IMR-90 (cell line): ENCODE measurements at regions not wholly inside any gene's neighbourhood (a gene's known extent, or its start where the extent isn't known, plus 50 kb on each side); places are given as distances from the start of the nearest gene placed in this dataset.

Source experiments
- ATAC-seq: fragments of 200-7000 bp; cut with Tn5 transposase; 2 replicates; pipeline ENCODE4 v1.9.1; 2020; ENCODE audit warnings: low read depth, mild to moderate bottlenecking, moderate library complexity
- BruUV-seq: library from RNA; stranded (reverse); fragments of 400-500 nt; replicated peaks from 2 replicates; lab custom pipeline; 2021; lab: Mats Ljungman, UMichigan
- CTCF ChIA-PET: fragments of 300-600 bp; formaldehyde crosslinking; extraction: SDS; loops from one replicate; lab custom pipeline; 2021; ENCODE audit warnings: antibody characterized with exemption; lab: Yijun Ruan, JAX
- POLR2A ChIA-PET: fragments of 300-600 bp; sonication (Branson Sonifier 250); formaldehyde crosslinking; loops from one replicate; lab custom pipeline; 2022; ENCODE audit warnings: antibody characterized with exemption; ENCODE audit not compliant: unreplicated experiment; lab: Charles Lee
- DNase-seq: peaks from one replicate; pipeline ENCODE4 v3.0.0; 2013
- H2AFZ ChIP-seq: replicated peaks from 2 replicates; pipeline ENCODE3; 2013; ENCODE audit warnings: low read length, mild to moderate bottlenecking; ENCODE audit not compliant: poor library complexity
- H2AK5ac ChIP-seq: 2 replicates; pipeline ENCODE4 v1.6.1; 2013; ENCODE audit warnings: low read depth, low read length, inconsistent platforms
- H2AK9ac ChIP-seq: replicated peaks from 2 replicates; pipeline ENCODE3; 2013; ENCODE audit warnings: mild to moderate bottlenecking, low read depth, low read length, moderate library complexity; ENCODE audit not compliant: poor library complexity
- H2BK120ac ChIP-seq: 2 replicates; pipeline ENCODE4 v1.6.1; 2013; ENCODE audit warnings: low read depth, low read length, inconsistent platforms
- H2BK15ac ChIP-seq: 3 replicates; pipeline ENCODE4 v1.6.1; 2013; ENCODE audit warnings: low read depth, low read length, inconsistent platforms
- H2BK20ac ChIP-seq: 2 replicates; pipeline ENCODE4 v1.6.1; 2013; ENCODE audit warnings: low read depth, mild to moderate bottlenecking, inconsistent platforms, low read length, moderate library complexity
- H2BK5ac ChIP-seq: 2 replicates; pipeline ENCODE4 v1.6.1; 2013; ENCODE audit warnings: mild to moderate bottlenecking, low read depth, low read length, inconsistent platforms; ENCODE audit not compliant: poor library complexity, severe bottlenecking
- H3K14ac ChIP-seq: replicated peaks from 2 replicates; pipeline ENCODE4 v1.6.1; 2013; ENCODE audit warnings: low read depth, low read length, inconsistent platforms
- H3K18ac ChIP-seq: 2 replicates; pipeline ENCODE4 v1.6.1; 2013; ENCODE audit warnings: low read depth, low read length, control low read depth
- H3K23ac ChIP-seq: 2 replicates; pipeline ENCODE4 v1.6.1; 2013; ENCODE audit warnings: low read depth, low read length, inconsistent platforms
- H3K27ac ChIP-seq: 2 replicates; pipeline ENCODE4 v1.5.1; 2013; ENCODE audit warnings: mild to moderate bottlenecking, control low read depth, low read length; ENCODE audit not compliant: insufficient read depth
- H3K27me3 ChIP-seq: 2 replicates; pipeline ENCODE4 v1.6.1; 2013; ENCODE audit warnings: low read length; ENCODE audit not compliant: control insufficient read depth, insufficient read depth
- H3K36me3 ChIP-seq: 2 replicates; pipeline ENCODE4 v1.6.1; 2013; ENCODE audit warnings: low read length, mixed read lengths; ENCODE audit not compliant: control insufficient read depth, insufficient read depth
- H3K4ac ChIP-seq: 2 replicates; pipeline ENCODE4 v1.6.1; 2013; ENCODE audit warnings: low read depth, low read length, inconsistent platforms
- H3K4me1 ChIP-seq: 2 replicates; pipeline ENCODE4 v1.6.1; 2013; ENCODE audit warnings: low read length, mixed read lengths; ENCODE audit not compliant: control insufficient read depth, insufficient read depth
- H3K4me2 ChIP-seq: 2 replicates; pipeline ENCODE4 v1.6.1; 2013; ENCODE audit warnings: low read depth, mild to moderate bottlenecking, control low read depth, low read length, moderate library complexity
- H3K4me3 ChIP-seq: 2 replicates; pipeline ENCODE4 v1.5.1; 2013; ENCODE audit warnings: low read depth, mild to moderate bottlenecking, control low read depth, low read length, moderate library complexity; ENCODE audit not compliant: insufficient read depth
- H3K56ac ChIP-seq: 2 replicates; pipeline ENCODE4 v1.6.1; 2013; ENCODE audit warnings: low read length, inconsistent platforms; ENCODE audit not compliant: insufficient read depth; ENCODE audit errors: extremely low read depth
- H3K79me1 ChIP-seq, 2 experiments: 2 replicates each; pipeline ENCODE4 v1.6.1; 2013; ENCODE audit warnings: low read length in 2 of 2, inconsistent platforms in 1 of 2, low read depth in 1 of 2
- H3K9ac ChIP-seq: 2 replicates; pipeline ENCODE4 v1.6.1; 2013; ENCODE audit warnings: low read depth, low read length, control low read depth
- H3K9me1 ChIP-seq: 2 replicates; pipeline ENCODE4 v1.6.1; 2013; ENCODE audit warnings: low read length, inconsistent platforms; ENCODE audit not compliant: insufficient read depth
- H3K9me3 ChIP-seq: 2 replicates; pipeline ENCODE4 v1.6.1; 2013; ENCODE audit warnings: low read length; ENCODE audit not compliant: control insufficient read depth, insufficient read depth
- H4K20me1 ChIP-seq: 2 replicates; pipeline ENCODE4 v1.6.1; 2013; ENCODE audit warnings: low read length, inconsistent platforms; ENCODE audit not compliant: insufficient read depth
- H4K5ac ChIP-seq: 2 replicates; pipeline ENCODE4 v1.6.1; 2013; ENCODE audit warnings: mild to moderate bottlenecking, low read depth, low read length, control low read depth
- H4K8ac ChIP-seq, 2 experiments: 2 replicates each; pipeline ENCODE4 v1.6.1; 2013; ENCODE audit warnings: low read depth in 2 of 2, low read length in 2 of 2, control low read depth in 1 of 2, inconsistent platforms in 1 of 2
- H4K91ac ChIP-seq: 2 replicates; pipeline ENCODE4 v1.6.1; 2013; ENCODE audit warnings: low read depth, low read length, inconsistent platforms; ENCODE audit not compliant: insufficient read depth
- MAZ ChIP-seq: IDR thresholded peaks from 2 replicates; pipeline ENCODE4 v1.6.1; 2012; ENCODE audit warnings: low read depth, mild to moderate bottlenecking, low read length, improper control_type of control experiment, moderate library complexity, borderline replicate concordance
- MXI1 ChIP-seq: IDR thresholded peaks from 2 replicates; pipeline ENCODE4 v1.6.1; 2012; ENCODE audit warnings: low read depth, mild to moderate bottlenecking, low read length, moderate library complexity, borderline replicate concordance
- WGBS, 2 experiments: methylation state at CpG; one replicate each; pipeline versions ENCODE4 v1.1.5 to v1.1.7; 2013; ENCODE audit warnings: missing lambda C conversion rate in 2 of 2; ENCODE audit not compliant: insufficient read length in 1 of 2; ENCODE audit errors: extremely low coverage in 2 of 2; 5-methylcytosine and 5-hydroxymethylcytosine counted together
- dilution Hi-C: fragments of 300-500 bp; cut with HindIII; formaldehyde crosslinking; loops from one replicate; pipeline ENCODE4 v1.14.3; 2018; ENCODE audit warnings: low sequenced_read_pairs; ENCODE audit not compliant: unreplicated experiment
- in situ Hi-C: fragments of 300-500 bp; cut with MboI; formaldehyde crosslinking; loops from 3 replicates; pipeline ENCODE4 v1.14.3; 2019; ENCODE audit warnings: low sequenced_read_pairs, inconsistent platforms, mixed read lengths
- intact Hi-C: fragments of 100-400 bp; cut with micrococcal nuclease; formaldehyde crosslinking; loops from 2 replicates; pipeline ENCODE4 v1.10.0; 2022

- ChIA-PET CTCF (interaction anchor here (1.0 kb wide), 1 partner anchor 50 kb away, joined by 3 read pairs; no protein-coding TSS in a partner anchor), POLR2A (no interaction called here)
- H3K4me3 ChIP-seq: no peak overlapping the region
- H3K4me2 ChIP-seq: peak overlapping the region; percentile 93; the same call in 1 of the 2 replicates
- H4K91ac ChIP-seq: peak overlapping the region; percentile 94
- intact Hi-C loops (no loop called here), dilution Hi-C loops (no loop called here), in situ Hi-C loops (no loop called here)
- H4K8ac ChIP-seq: peak overlapping the region; percentile 31 to 95
- peak overlapping the region; percentile 61; the same call in 2 of the 3 replicates for H2BK15ac ChIP-seq
- peak overlapping the region; percentile 96 for H3K18ac ChIP-seq
- H3K9ac ChIP-seq: 0 out of 2 replicates have a peak overlapping the region, but pooled peaks have one; percentile 1
- peak overlapping the region; percentile 79 for H2AK9ac ChIP-seq
- H3K9me3 ChIP-seq: peaks cover 14% of the 10 kb centered on the region
- no peaks in the 10 kb centered on the region for H3K9me1 ChIP-seq
- ATAC-seq (no peak), DNase-seq (peak; percentile 58)
- peak overlapping the region; percentile 83; the same call in 1 of the 2 replicates for H3K27ac ChIP-seq
- peak overlapping the region; percentile 95 for H4K5ac ChIP-seq
- peak overlapping the region; percentile 64 for H3K56ac ChIP-seq
- peak overlapping the region; percentile 97 for H2BK120ac ChIP-seq
- no peaks in the 10 kb centered on the region for H3K27me3 ChIP-seq
- H3K4me1 ChIP-seq: peaks cover 9% of the 10 kb centered on the region
- no peak for TF ChIP-seq MXI1
- no peak for TF ChIP-seq MAZ
- no TSS peak for BruUV-seq
- H4K20me1 ChIP-seq: no peaks in the 10 kb centered on the region
- H2BK20ac ChIP-seq: peak overlapping the region; percentile 98
- no peaks in the 10 kb centered on the region for H3K36me3 ChIP-seq
- peak overlapping the region; percentile 34 for H2AFZ ChIP-seq
- peak overlapping the region; percentile 61 for H2AK5ac ChIP-seq
- H3K14ac ChIP-seq: peak overlapping the region; percentile 88
- H3K79me1 ChIP-seq: no peaks in the 10 kb centered on the region
- peak overlapping the region; percentile 91 for H3K23ac ChIP-seq
- no CpG with 5 or more reads among the region's 2 CpGs for WGBS, 2 experiments
- peak overlapping the region; percentile 93 for H3K4ac ChIP-seq
- peak overlapping the region; percentile 99 for H2BK5ac ChIP-seq
These were observed 109.1 kb upstream of the MED14 start for GRCh38 chrX:40844471-40844870.
